EL (cell line): ENCODE measurements at regions not wholly inside any gene's neighbourhood (a gene's known extent, or its start where the extent isn't known, plus 50 kb on each side); places are given as distances from the start of the nearest gene placed in this dataset.

Source experiments
- DNase-seq: peaks from one replicate; pipeline ENCODE4 v3.0.0-alpha.2; 2016

DNA sequence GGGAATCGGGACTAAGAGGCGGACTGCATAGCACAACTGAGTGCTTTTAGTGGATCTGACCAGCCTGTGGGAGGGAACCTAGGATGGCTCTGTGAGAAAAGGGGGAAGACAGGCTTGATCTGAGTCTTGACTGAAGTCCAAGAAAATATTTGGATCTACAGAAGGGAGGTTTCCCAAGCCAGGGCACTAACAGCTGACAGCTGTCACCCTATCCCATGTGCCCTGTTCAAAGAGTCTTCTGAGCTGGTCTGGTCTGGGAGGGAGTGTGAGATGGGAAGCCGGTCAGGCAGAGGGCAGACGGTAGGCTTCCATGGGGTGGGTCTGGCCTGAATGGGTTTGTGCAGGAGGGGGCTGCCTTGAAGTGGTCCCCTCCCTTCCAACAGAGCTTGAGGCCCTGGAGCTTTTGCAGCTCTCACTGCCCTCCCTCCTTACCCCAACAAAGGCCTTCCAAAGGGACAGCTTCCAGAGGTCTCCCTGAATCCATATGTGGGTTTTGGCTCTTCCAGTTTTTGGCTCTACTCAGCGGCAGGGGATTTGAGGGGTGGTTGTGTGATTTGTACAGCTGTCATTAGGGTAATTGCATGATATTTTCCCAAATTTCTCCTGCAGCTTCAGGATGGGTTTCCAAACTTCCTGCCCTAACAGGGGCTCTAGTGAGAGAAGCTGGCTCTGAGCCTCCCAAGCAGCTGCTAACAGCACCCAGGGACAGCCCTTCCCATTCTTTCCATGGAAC, 643.7 kb downstream of the BCOR start:
- no peak for DNase-seq

DNA sequence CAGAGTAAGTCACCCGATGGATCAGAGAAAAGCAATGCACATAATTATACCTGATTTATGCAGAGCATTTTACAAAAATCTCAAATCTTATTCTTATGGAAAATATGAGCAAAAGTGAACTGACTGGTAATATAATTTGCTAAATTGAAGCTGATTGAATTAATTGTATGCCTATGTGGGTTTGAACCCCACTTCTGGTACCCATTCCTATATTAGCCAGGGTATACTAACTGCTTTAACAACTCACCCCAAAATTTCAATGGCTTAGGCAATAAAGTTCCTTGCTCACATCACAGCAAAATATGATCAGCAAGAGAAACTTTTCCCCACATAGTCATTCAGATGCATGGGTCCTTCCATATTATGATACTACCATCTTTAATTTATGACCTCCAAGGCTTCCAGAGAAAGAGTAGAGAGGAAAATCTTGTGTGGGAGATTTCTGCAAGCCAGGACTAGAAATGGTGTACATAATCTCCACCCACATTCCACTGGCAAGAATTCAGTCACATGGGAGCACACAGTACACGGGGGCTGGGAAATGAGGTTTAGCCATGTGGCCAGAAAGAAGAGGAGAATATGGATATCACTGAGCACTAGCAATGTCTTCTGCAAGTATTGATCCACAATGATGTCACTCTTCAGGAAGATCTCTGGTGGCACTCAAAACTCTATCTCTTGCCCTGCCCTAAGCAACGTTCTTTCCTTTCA, 640.7 kb downstream of the BCOR start:
- no peak for DNase-seq

DNA sequence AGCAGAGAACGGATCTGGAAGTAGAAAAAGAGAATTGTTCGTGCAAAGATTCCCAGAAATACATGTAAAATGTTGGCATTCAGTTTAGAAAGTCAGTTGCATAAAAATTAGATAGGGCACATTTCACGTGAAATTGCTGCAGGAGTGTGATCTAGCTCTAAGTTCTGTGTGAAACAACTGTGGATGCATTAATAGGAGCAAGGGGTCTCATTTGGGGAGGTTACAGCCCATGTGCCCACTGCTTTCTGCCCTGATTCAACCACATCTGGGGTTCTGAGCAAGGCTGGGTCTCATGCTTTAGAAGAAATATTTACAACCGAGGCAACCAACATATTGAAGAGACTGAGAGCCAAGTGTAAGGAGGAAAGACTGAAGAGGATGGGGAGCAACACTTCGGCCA, 639.0 kb downstream of the BCOR start:
- no peak for DNase-seq

DNA sequence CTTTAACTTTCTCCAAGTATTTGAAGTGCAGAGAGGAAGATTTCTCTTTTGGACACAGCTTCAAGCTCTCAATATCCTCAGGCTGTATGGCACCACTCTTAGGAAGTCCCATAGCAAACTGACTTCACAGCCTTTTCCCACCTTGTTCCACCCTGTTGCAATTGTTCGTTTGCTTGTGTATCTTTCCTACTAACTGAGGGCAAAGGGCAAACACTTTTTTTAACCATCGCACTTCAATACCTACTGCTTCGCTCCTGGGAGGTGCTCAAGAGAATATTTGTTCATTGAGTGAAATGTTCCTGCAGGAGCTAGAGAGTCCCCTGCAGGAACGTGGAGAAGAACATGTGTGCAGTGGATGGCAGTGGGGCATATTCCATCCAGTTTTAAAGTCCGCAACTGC, 638.6 kb downstream of the BCOR start:
- DNase-seq, result no peak

DNA sequence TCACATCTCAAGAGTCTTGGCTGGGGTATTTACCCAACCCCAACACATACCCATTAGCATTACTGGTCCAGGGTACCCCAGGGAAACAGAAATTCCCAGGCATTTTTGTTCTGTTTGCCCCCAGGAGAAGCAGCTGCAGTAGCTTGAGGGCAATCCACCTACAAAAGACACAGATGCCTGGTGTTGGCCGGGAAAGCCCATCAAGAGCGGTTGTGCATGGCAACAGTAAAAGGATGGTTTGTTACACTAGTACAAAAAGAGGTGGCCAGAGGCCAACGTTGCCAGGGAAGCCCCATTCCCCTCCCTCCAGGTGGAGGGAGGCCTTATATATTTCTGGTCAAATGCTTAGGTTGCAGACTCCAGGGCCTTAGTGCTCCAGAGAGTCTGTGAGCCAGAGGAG, 637.8 kb downstream of the BCOR start:
- DNase-seq, result no peak

DNA sequence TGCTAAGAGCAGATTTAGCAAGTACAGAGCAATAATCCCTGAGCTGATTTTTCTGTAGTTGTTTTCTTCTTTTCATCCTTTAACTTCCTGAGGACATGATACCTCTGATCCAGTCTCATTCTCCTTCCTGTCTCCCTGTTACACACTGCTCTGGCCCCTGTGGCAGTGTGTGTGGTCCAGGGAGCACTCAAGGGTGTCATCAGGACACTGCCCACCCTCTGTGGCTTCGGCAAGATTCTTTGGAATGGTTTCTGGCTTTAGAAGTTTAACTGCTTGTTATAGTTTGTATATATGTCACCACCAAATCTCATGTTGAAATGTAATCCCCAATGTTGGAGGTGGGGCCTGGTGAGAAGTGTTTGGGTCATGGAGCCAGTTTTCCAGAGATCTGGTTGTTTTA, 637.3 kb downstream of the BCOR start:
- no peak for DNase-seq

DNA sequence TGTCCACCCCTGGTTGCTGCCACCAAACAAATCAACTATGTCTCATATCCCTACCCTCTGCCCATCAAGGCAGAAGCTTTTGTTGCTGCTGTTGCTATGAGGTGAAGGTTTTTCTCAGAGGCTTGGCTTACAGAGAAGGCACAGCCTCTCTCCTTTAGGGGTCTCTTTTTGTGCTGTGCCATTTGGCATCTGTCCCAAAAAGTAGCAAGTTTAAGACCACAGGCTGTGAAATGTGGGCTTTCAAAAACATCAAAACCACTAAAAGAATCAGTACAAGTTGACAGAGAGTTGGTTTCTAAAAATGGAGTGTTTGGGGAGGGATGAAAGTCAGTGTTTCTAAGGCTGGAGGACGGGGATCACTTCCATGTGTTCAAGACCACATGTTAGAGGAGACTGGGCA, 634.9 kb downstream of the BCOR start:
- DNase-seq, result no peak

DNA sequence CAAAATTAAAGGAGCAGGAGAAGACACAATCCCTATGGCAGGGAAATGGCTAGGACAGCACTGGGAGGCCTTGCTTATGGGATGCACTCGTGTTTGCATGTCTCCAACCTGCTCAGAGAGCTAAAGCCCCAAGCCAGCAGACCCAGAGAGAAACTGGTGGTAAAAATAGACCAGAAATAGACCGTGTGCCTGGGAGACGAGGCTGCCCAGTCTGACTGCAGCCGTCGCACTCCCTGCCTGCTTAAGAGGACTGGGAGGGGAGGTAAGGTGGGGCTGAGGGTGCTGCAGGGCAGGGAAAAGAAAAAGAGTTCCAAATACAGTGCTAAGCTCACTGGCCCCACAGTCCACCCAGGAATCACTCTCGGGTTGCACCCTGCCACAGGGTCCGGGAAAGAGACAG, 633.5 kb downstream of the BCOR start:
- no peak for DNase-seq

DNA sequence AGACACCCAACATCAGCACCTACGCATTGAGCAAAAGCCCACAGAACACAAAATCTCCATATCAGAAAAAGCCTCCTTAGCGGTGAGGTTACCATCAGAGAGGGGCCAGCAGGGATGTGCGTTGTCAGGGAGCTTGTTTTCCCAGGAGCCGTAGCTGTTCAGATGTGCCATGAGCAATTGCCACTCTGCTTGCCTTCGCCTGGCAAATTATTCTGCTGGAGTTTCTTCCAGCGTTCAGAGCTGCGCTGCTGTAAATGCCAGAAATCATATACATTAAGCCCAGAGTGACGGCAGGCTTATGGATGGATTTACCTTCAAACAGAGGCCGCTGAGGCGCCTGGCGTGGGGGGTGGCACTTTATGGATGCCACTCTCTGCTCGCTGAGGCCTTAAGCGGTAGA, 632.3 kb downstream of the BCOR start:
- DNase-seq, result no peak

DNA sequence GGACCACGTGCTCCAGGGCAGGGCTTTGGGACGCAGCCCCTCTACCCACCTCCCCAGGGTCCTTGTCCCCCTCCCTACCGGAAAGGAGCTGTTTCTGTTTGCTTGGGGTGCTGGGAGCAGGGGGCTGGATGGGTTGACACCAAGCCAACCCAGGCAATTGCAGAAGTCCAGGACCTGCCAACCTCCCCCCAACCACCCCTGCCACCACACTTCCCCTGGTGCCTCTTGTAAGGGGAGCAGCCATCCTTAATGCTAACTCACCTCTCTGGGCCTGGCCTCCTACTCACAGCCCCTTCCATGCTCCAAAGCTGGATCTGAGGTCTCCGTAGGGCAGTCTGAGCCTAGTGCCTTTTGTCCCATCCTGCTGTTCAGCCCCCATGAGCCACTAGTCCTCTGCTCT, 631.9 kb downstream of the BCOR start:
- no peak for DNase-seq

DNA sequence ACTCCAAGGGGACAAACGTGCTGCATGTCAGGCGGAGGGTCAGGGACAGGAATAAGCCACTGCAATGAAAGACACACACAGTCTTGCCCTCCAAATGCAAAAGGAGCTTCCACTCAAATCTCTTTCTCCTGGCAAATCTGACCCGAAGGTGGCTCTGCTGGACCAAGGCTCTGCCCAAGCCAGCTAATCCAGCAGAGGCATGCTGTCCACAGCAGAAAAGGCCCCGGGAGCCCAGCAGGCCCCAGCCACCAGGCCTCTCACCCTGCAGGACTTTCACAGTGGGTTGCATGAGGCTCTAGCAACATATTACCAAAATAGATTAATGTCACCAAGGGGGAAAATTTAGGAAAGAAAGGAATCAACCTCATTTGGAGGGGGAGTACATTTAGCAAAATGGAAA, 628.6 kb downstream of the BCOR start:
- DNase-seq, result no peak

DNA sequence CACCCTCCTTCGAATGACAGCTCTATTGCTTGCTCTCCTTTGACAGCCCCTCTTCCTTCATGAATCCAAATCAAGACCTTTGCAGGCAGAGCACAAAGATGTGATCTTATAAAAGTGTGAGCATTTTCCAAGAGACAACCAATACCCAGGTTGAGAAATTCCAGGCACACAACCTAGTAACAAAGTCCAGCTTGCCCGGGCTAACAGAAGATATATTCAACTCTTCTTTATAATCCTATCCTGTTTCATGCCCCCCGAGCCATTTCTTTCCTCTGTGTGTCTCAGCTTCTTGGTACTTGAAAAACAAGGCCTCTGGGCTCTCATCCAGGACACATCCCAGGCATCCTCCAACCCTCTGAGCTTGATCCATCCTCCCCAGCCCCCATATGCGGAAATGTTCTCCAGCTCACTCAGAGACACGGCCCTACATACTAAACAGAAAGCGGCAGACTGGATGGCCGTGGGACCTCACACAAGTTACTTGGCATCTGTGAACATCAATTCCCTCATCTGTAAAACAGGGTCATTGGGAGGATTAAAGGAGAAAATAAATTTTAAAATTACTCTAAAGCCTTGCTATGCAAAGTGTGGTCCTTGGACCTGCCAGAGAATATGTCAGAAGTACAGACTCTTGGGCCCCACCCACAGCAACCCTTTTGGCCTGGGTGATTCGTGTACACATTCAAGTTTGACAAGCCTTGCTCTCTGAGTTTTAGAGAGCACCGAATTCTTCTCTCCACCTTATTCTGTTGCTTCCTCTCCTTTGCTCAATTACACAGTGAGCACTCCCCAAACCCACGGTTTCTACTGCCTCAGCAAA, 627.0 kb downstream of the BCOR start:
- DNase-seq, result peak; percentile 24

DNA sequence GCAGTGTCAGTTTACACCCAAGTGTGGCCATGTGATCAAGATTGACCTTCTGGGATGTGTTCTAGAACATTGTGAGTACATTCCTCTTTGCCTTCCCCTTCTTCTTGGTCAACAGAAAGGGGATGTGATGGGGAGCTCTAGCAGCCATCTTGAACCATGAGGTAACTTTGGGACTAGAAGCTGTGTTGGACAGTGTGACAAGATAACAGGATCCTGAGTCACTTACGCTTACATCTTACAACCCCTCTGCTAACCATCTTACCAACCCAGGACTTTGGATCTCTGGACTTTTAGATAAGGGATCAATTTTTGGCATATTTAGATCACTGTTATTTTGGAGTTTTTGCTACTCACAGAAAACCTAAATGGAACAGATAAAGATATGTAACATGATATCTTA, 625.6 kb downstream of the BCOR start:
- no peak for DNase-seq

DNA sequence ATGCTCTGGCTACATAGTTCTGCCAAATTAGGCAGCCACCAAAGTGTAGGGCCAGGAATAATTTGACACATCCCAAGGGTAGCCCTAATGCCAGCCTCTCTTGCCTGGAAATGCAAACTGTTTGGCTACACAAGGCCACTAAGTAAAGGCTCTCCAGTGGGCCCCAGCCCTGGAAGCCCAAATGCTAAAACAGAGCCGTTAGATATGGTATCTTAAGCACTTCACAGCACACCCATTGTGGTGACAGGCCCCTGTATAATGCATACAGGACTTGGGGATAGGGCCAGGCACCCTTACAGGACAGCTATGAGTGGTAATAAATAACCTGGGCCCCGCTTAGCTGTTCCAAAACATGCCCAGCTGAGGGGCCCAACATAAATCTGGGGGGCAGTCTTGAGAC, 623.9 kb downstream of the BCOR start:
- no peak for DNase-seq

DNA sequence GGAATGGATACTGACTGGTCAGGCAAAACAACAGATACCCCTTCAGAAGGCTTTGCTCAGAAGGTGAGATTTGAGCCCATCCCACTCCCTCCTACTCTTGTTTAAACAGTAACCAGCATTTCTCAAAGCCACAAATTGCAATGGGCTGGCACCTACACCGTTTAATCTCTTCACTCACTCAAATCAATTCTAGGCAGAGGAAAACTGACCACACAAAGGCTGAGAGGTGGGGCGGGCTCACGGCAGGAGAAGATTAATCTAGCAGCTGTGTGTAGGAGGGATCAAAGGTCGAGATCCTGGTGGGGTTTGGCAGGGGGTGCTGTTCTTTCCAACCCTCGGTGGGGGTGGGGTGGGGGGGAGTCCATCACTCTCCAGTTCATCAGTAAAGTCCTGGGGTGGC, 622.4 kb downstream of the BCOR start:
- no peak for DNase-seq

DNA sequence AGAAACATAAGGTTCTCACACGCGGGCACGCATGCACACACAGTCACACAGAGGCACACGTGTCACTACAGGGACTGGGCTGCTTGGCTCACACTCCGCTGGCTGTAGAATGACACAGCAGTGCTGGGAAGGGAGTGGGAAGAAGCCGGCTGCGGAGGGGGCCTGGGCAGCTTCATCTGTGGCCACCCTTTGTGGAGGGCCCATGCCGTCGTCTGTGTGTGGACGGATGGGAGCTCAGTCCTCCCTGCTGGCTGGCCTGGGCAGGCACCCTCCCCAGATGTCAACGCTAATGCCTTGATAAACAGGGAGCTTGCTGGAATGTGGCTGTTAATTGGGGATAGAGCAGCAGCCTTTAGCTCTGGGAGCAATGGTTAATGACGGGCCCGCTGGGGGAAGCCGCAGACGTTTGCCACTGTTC, 621.1 kb downstream of the BCOR start:
- no peak for DNase-seq

DNA sequence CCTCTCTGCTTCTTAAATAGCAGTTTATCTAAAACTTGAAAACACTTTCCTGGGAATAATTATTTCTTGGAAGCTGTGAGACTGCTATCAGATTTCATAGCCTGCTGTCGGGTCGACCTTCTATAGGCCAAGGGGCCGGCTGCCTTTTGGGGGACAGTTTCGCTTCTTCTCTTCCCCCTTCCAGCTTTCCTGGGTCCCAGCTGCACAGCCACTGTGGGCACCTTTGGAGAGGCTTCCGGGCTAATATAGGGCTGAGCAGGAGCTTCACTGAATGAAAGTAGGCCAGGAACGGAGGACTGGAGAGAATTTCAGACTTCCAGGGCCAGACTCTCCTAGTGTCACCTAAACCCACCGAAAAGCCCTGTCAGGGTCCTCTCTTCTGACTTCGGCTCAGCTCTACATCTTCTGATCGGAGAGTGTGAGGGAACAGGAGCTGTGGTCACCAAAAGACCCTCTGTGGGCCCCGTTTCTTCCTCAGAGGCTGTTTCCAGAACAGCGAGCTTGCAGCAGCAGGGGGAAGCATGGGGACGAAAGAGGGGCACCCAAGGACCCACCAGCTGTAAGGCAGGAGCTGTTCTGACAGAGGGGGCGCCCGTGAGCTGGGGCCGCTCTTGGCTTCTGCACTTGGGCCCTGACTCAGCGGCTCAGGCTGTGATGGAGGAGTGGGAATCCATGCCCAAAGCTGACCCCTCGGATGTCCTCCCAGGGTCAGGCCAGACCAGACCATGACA, 620.6 kb downstream of the BCOR start:
- DNase-seq, result no peak

DNA sequence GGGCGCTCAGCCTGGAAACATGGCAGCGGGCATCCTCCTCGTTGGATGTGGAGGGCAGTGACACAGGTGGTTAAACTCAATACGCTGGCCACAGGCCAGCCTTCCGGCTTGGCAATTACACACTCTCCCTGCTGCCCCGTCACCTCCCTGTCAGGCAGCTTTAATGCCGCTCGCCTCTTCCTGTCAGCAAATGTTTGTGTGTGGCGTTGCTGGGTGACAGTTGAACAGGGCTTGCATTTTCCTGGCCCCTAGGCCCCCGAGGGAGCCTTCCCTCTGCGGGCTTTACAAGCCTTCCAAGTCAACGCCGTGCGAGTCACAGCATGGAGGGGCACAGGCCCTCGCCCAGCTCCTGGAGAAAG, 620.0 kb downstream of the BCOR start:
- no peak for DNase-seq

DNA sequence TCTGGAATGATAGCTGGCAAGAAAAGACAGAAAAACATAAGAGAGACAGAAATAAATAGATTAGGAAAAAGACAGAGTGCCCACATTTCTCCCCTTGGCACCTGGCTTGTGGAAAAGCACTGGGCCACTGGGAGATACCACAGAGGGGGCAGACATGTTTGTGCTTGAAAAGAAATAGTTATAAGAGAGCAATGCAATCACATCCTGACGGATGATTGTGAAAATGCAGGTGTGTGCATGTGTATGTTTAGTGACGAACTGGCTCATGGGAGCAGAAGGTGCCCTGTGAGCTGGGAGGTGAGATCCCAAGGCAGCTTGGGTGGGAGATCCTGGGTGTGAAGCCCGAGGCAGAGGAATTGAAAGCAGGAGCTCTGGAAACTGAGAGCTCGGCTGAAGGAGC, 617.9 kb downstream of the BCOR start:
- no peak for DNase-seq

DNA sequence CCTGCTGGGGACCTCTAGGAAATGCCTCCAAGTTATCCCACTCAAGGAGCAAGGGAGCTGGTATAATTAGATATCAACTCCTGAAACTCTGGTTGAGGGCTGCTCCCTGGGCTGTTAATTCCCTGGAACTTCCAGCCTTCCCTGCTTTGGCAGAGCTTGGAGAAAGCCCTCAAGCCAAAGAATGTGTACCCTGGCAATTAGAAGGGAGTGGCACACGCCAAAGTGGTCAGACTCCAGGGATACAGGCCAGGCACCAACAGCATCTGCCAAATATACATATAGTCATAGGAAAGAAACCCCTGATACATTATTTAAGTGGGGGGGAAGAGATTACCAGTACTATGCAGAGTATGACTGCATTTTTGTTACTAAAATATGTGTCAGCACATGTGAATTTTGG, 616.8 kb downstream of the BCOR start:
- no peak for DNase-seq

DNA sequence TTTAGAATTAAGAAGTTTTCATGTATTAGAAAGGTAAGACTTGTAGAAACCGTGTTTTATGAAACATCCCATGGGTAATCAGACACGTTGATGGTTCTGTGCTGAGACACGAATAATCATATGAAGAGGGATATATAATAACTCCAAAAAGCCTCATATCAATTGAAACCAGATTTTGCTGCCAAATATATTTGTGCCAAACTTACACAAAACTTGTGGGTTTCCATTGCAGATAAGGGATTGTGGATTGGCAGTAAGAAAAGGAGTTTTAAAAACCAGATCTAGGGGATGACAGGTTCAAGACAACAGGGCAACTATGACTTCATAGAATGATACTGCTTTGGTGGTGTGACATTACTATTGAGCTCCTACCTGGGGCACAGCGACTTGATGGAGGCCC, 616.1 kb downstream of the BCOR start:
- no peak for DNase-seq

DNA sequence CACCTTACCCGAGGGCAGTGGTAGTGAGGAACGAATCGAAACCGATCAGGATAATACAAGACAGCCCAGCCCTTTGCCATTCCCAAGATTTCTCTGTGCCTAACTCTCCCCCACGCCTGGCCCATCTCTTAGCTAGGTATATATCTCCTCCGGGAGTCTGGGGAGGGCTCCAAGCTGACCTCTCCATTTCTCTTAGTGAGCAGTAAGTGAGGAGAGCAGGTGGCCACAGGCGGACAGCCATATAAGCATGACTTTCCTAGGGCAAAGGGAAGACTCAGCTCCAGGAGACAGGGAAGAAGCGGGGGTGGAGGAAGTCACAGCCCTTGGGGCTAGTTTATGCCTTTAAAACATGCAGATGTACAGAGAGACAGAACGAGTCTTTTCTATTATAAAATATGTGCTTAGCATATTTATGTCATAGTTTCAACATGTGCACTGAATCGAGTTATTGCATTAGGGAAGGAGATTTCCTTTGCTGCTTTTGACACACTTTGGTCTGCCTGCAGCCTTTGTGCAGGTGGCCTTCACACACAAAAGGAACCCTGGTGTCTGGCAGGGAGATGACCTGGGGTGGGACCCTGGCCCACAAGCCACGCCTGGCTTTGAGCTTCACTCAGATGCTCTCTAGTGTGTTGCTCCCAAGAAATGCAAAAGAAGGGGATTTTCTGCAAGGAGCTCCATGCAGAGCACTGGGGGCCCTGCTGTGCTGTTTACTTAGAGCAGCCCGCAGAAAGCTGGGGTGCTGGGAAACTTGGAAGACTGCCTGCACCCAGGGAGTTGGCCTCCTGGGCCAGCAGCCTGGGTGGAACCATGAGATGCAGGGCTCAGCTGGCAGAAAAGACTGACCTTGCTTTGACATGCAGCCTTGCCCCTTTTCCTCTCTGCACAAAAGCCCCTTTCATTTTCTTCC, 613.3 kb downstream of the BCOR start:
- no peak for DNase-seq
